ENCODE measurements at regions not wholly inside any gene's neighbourhood (a gene's known extent, or its start where the extent isn't known, plus 50 kb on each side); places are given as distances from the start of the nearest gene placed in this dataset.

- no peaks in the 10 kb centered on the region for H3K27me3 ChIP-seq (ENCODE audit: low read depth)
- intact Hi-C loops (cut with DNase I): no loop called here
- no peak for TF ChIP-seq CTCF (IDR thresholded peaks at IDR 0.05)
- no peak overlapping the region for H3K4me3 ChIP-seq
- no peaks in the 10 kb centered on the region for H3K4me1 ChIP-seq
- H3K36me3 ChIP-seq: no peaks in the 10 kb centered on the region
- ATAC-seq: no peak
- DNase-seq: no peak
- H3K27ac ChIP-seq: no peak overlapping the region
- H3K9me3 ChIP-seq: no peaks in the 10 kb centered on the region
Measured at GRCh38 chr6:145340256-145340655, 395.1 kb downstream of the EPM2A start.

DNA sequence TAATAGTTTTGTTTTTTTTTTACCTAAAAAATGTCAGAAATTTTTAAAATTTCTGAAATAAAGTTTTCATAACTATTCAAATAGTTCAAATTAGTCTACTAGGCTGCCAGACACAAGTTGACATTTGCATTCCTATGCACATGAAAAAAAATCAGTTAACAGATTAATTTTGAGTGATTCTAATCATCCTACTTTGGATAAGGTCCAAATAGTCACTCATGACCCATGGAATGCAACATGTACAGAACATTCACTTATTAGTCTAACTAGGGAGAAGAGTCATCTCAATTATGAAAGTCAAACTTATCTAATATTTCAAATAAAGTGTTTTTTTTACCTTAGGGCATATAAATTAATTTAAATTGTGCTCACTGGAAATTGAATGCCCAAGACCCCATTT is 390.2 kb downstream of the EPM2A start:
- no peaks in the 10 kb centered on the region for H3K36me3 ChIP-seq
- no peaks in the 10 kb centered on the region for H3K27me3 ChIP-seq (ENCODE audit: low read depth)
- no peaks in the 10 kb centered on the region for H3K4me1 ChIP-seq
- H3K4me3 ChIP-seq: no peak overlapping the region
- no peak for TF ChIP-seq CTCF (IDR thresholded peaks at IDR 0.05)
- ATAC-seq (no peak), DNase-seq (no peak)
- H3K27ac ChIP-seq: no peak overlapping the region
- no peaks in the 10 kb centered on the region for H3K9me3 ChIP-seq
- intact Hi-C loops (cut with DNase I): no loop called here

DNA sequence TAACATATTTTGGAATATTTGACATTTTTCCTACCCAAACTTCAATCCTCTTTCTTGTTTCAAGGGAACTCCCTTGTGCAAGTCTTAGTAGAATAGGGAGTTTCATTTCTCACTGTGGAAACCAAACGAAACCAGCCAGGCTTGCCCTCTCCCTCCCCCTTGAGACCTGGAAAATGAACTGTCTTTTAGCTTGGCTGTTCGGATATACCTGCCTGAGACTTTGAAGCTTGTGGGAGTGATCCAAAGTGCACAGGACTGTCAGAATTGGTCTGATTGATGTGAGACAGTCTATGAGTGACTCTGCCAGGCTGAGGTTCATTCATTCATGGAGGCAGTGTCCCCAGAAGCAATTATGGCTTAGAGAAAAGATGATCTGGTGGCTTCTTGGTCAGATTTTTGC is 388.1 kb downstream of the EPM2A start:
- no peaks in the 10 kb centered on the region for H3K27me3 ChIP-seq (ENCODE audit: low read depth)
- H3K9me3 ChIP-seq: no peaks in the 10 kb centered on the region
- no peaks in the 10 kb centered on the region for H3K4me1 ChIP-seq
- no peak overlapping the region for H3K4me3 ChIP-seq
- no peak overlapping the region for H3K27ac ChIP-seq
- DNase-seq (no peak), ATAC-seq (no peak)
- TF ChIP-seq CTCF (IDR thresholded peaks at IDR 0.05): no peak
- intact Hi-C loops (cut with DNase I): no loop called here
- no peaks in the 10 kb centered on the region for H3K36me3 ChIP-seq

GRCh38 chr6:145349950-145350510 is 385.3 kb downstream of the EPM2A start:
- no peaks in the 10 kb centered on the region for H3K9me3 ChIP-seq
- TF ChIP-seq CTCF (IDR thresholded peaks at IDR 0.05): no peak
- DNase-seq: no peak
- no peaks in the 10 kb centered on the region for H3K27me3 ChIP-seq (ENCODE audit: low read depth)
- intact Hi-C loops (cut with DNase I): no loop called here
- H3K4me1 ChIP-seq: no peaks in the 10 kb centered on the region
- no peak overlapping the region for H3K27ac ChIP-seq
- no peak for ATAC-seq
- H3K4me3 ChIP-seq: no peak overlapping the region
- no peaks in the 10 kb centered on the region for H3K36me3 ChIP-seq

GRCh38 chr6:145350928-145351327 is 384.4 kb downstream of the EPM2A start:
- H3K4me1 ChIP-seq: no peaks in the 10 kb centered on the region
- TF ChIP-seq CTCF (IDR thresholded peaks at IDR 0.05): no peak
- DNase-seq (no peak), ATAC-seq (no peak)
- intact Hi-C loops (cut with DNase I): no loop called here
- H3K4me3 ChIP-seq: no peak overlapping the region
- no peaks in the 10 kb centered on the region for H3K27me3 ChIP-seq (ENCODE audit: low read depth)
- H3K9me3 ChIP-seq: no peaks in the 10 kb centered on the region
- no peak overlapping the region for H3K27ac ChIP-seq
- no peaks in the 10 kb centered on the region for H3K36me3 ChIP-seq
